ENCODE measurements at regions not wholly inside any gene's neighbourhood (a gene's known extent, or its start where the extent isn't known, plus 50 kb on each side); places are given as distances from the start of the nearest gene placed in this dataset.
"Not testable (repeated sequence)": the region's sequence is repeated elsewhere in the genome, so short reads cannot be mapped to it uniquely, and the experiment has no call there.

DNA sequence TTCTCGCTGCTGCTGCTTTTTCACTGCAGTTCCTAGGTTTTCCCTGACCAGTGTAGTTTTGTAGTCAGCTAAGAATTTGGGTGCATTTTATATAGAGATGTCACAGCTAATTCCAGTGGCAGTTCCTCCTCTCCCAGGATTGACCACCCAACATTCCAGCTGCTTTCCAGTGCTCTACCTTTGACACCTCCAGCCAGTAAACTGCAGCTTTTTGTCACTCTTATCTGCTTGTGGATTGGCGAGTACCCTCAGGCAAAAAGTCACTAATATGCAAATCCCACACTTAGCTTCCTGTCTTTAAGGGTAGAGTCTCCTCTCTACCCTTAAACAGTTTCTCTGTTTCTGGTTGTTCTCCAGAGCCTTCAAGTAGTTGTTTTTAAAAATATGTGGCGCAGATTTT, 146.9 kb upstream of the KCNG1 start:
- H3K27me3 ChIP-seq (ENCODE audit: control insufficient read depth, extremely low read depth, insufficient read depth, low read length): no peaks in the 10 kb centered on the region
- peaks cover 8% of the 10 kb centered on the region for H3K4me1 ChIP-seq (ENCODE audit: control insufficient read depth, extremely low read depth, insufficient read depth, low read length)
- H3K79me2 ChIP-seq (ENCODE audit: control insufficient read depth, insufficient read depth, low read length): no peaks in the 10 kb centered on the region
- FAIRE-seq (peak; percentile 75), DNase-seq (ENCODE audit: low read depth, low spot score) (no peak)
- TF ChIP-seq EZH2 (IDR thresholded peaks at IDR 0.05; ENCODE audit: low read length): no peak
- TF ChIP-seq, protein P1, sequence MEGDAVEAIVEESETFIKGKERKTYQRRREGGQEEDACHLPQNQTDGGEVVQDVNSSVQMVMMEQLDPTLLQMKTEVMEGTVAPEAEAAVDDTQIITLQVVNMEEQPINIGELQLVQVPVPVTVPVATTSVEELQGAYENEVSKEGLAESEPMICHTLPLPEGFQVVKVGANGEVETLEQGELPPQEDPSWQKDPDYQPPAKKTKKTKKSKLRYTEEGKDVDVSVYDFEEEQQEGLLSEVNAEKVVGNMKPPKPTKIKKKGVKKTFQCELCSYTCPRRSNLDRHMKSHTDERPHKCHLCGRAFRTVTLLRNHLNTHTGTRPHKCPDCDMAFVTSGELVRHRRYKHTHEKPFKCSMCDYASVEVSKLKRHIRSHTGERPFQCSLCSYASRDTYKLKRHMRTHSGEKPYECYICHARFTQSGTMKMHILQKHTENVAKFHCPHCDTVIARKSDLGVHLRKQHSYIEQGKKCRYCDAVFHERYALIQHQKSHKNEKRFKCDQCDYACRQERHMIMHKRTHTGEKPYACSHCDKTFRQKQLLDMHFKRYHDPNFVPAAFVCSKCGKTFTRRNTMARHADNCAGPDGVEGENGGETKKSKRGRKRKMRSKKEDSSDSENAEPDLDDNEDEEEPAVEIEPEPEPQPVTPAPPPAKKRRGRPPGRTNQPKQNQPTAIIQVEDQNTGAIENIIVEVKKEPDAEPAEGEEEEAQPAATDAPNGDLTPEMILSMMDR (optimal IDR thresholded peaks at IDR 0.05 in 1 of 3, IDR thresholded peaks at IDR 0.05 in 1 of 3, conservative IDR thresholded peaks at IDR 0.05 in 1 of 3; ENCODE audit: extremely low read depth in 1 of 3, insufficient read depth in 2 of 3, low read length in 3 of 3): no peak
- no peak overlapping the region for H3K9ac ChIP-seq (ENCODE audit: control insufficient read depth, extremely low read depth, insufficient read depth, low read length)
- H3K36me3 ChIP-seq (ENCODE audit: control insufficient read depth in 2 of 2, extremely low read depth in 1 of 2, insufficient read depth in 2 of 2, low read length in 2 of 2): no peaks in the 10 kb centered on the region
- dilution Hi-C loops (cut with MboI; ENCODE audit: extremely low pct_ligation_motif_present, low sequenced_read_pairs): no loop called here
- H3K27ac ChIP-seq (ENCODE audit: control insufficient read depth, insufficient read depth, low read length): no peak overlapping the region
- no peak overlapping the region for H3K4me3 ChIP-seq (ENCODE audit: control insufficient read depth in 2 of 3, extremely low read depth in 1 of 3, insufficient read depth in 2 of 3, low read depth in 1 of 3, low read length in 3 of 3)
- no peak overlapping the region for H2AFZ ChIP-seq (ENCODE audit: control insufficient read depth, low read length)
- H4K20me1 ChIP-seq (ENCODE audit: control insufficient read depth, extremely low read depth, insufficient read depth, low read length): no peaks in the 10 kb centered on the region
- H3K9me1 ChIP-seq (ENCODE audit: control insufficient read depth, extremely low read depth, insufficient read depth, low read length): no peaks in the 10 kb centered on the region
- no peaks in the 10 kb centered on the region for H3K9me3 ChIP-seq (ENCODE audit: control insufficient read depth, low read depth, low read length)
- no peak overlapping the region for H3K4me2 ChIP-seq (ENCODE audit: control insufficient read depth, extremely low read depth, insufficient read depth, low read depth, low read length)

DNA sequence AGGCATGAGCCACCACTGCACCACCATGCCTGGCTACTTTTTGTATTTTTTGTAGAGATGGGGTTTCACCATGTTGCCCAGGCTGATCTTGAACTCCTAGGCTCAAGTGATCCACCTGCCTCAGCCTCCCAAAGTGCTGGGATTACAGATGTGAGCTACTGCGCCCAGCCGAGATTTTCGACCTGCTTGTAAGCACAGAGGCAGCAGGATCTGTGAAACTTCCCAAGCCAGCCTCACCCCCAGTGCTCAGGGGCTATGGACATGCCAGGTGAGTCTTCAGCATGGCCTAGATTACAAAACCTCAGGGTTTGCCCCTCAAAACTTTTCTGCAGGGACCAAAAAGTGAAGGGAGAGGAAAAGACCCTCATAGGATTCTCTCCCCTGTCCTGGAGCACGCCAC, 145.0 kb upstream of the KCNG1 start:
- H4K20me1 ChIP-seq (ENCODE audit: control insufficient read depth, extremely low read depth, insufficient read depth, low read length); H3K9me1 ChIP-seq (ENCODE audit: control insufficient read depth, extremely low read depth, insufficient read depth, low read length); dilution Hi-C loops (cut with MboI; ENCODE audit: extremely low pct_ligation_motif_present, low sequenced_read_pairs); FAIRE-seq; H3K79me2 ChIP-seq (ENCODE audit: control insufficient read depth, insufficient read depth, low read length); H3K4me1 ChIP-seq (ENCODE audit: control insufficient read depth, extremely low read depth, insufficient read depth, low read length); DNase-seq (ENCODE audit: low read depth, low spot score); H3K27ac ChIP-seq (ENCODE audit: control insufficient read depth, insufficient read depth, low read length); H3K9ac ChIP-seq (ENCODE audit: control insufficient read depth, extremely low read depth, insufficient read depth, low read length); H3K9me3 ChIP-seq (ENCODE audit: control insufficient read depth, low read depth, low read length); H2AFZ ChIP-seq (ENCODE audit: control insufficient read depth, low read length); H3K4me2 ChIP-seq (ENCODE audit: control insufficient read depth, extremely low read depth, insufficient read depth, low read depth, low read length); H3K27me3 ChIP-seq (ENCODE audit: control insufficient read depth, extremely low read depth, insufficient read depth, low read length); H3K36me3 ChIP-seq (ENCODE audit: control insufficient read depth in 2 of 2, extremely low read depth in 1 of 2, insufficient read depth in 2 of 2, low read length in 2 of 2); H3K4me3 ChIP-seq (ENCODE audit: control insufficient read depth in 2 of 3, extremely low read depth in 1 of 3, insufficient read depth in 2 of 3, low read depth in 1 of 3, low read length in 3 of 3): not testable (repeated sequence)

DNA sequence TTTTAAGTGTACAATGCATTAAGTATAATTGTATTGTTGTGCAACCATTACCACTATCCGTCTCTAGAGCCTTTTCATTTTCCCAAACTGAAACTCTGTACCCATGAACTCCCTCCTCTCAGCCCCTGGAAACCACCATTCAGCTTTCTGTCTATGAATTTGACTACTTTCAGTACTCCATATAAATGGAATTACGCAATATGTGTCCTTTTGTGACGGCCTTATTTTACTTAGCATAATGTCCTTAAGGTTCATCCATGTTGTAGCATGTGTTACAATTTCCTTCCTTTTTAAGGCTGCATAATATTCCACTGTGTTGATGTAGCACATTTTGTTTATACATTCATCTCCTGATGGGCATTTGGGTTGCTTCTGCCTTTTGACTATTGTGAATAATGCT, 143.6 kb upstream of the KCNG1 start:
- Histone ChIP-seq H3K4me2 (ENCODE audit: control insufficient read depth, extremely low read depth, insufficient read depth, low read depth, low read length) (no peak overlapping the region), H3K9ac (ENCODE audit: control insufficient read depth, extremely low read depth, insufficient read depth, low read length) (no peak overlapping the region), H3K27me3 (ENCODE audit: control insufficient read depth, extremely low read depth, insufficient read depth, low read length) (peaks cover 14% of the 10 kb centered on the region), H3K9me3 (ENCODE audit: control insufficient read depth, low read depth, low read length) (no peaks in the 10 kb centered on the region), H4K20me1 (ENCODE audit: control insufficient read depth, extremely low read depth, insufficient read depth, low read length) (no peaks in the 10 kb centered on the region), H3K79me2 (ENCODE audit: control insufficient read depth, insufficient read depth, low read length) (no peaks in the 10 kb centered on the region), H3K9me1 (ENCODE audit: control insufficient read depth, extremely low read depth, insufficient read depth, low read length) (no peaks in the 10 kb centered on the region), H2AFZ (ENCODE audit: control insufficient read depth, low read length) (no peak overlapping the region), H3K4me3 (ENCODE audit: control insufficient read depth in 2 of 3, extremely low read depth in 1 of 3, insufficient read depth in 2 of 3, low read depth in 1 of 3, low read length in 3 of 3) (no peak overlapping the region), H3K36me3 (ENCODE audit: control insufficient read depth in 2 of 2, extremely low read depth in 1 of 2, insufficient read depth in 2 of 2, low read length in 2 of 2) (no peaks in the 10 kb centered on the region), H3K4me1 (ENCODE audit: control insufficient read depth, extremely low read depth, insufficient read depth, low read length) (peaks cover 8% of the 10 kb centered on the region), H3K27ac (ENCODE audit: control insufficient read depth, insufficient read depth, low read length) (no peak overlapping the region)
- dilution Hi-C loops (cut with MboI; ENCODE audit: extremely low pct_ligation_motif_present, low sequenced_read_pairs): no loop called here
- FAIRE-seq (no peak), DNase-seq (ENCODE audit: low read depth, low spot score) (no peak)
- TF ChIP-seq, protein P1 (optimal IDR thresholded peaks at IDR 0.05 in 1 of 3, IDR thresholded peaks at IDR 0.05 in 1 of 3, conservative IDR thresholded peaks at IDR 0.05 in 1 of 3; ENCODE audit: extremely low read depth in 1 of 3, insufficient read depth in 2 of 3, low read length in 3 of 3): no peak
- no peak for TF ChIP-seq EZH2 (IDR thresholded peaks at IDR 0.05; ENCODE audit: low read length)
